Common myeloid progenitor, CD34-positive (primary cell): ENCODE measurements at regions not wholly inside any gene's neighbourhood (a gene's known extent, or its start where the extent isn't known, plus 50 kb on each side); places are given as distances from the start of the nearest gene placed in this dataset.

Experiments
- CTCF ChIA-PET: fragments of 350-600 bp; sonication (Branson Sonifier 250); formaldehyde crosslinking; loops from one replicate; lab custom pipeline; 2021; ENCODE audit warnings: antibody characterized with exemption; lab: Charles Lee
- POLR2A ChIA-PET: fragments of 350-600 bp; sonication (Branson Sonifier 250); formaldehyde crosslinking; loops from one replicate; lab custom pipeline; 2021; ENCODE audit warnings: antibody characterized with exemption; lab: Charles Lee
- DNase-seq, 3 donors: peaks; one replicate each; pipeline versions ENCODE4 v3.0.0 to v3.0.0-alpha.2; 2013
- H3K27ac ChIP-seq, 2 experiments: 1 replicate in 1 of 2; 2 replicates in 1 of 2; pipeline ENCODE4 v1.7.0; 2013; ENCODE audit warnings: inconsistent platforms in 2 of 2, low read length in 2 of 2, mild to moderate bottlenecking in 2 of 2, low read depth in 1 of 2, moderate library complexity in 1 of 2; ENCODE audit not compliant: severe bottlenecking in 2 of 2, insufficient read depth in 1 of 2, poor library complexity in 1 of 2
- H3K27me3 ChIP-seq, 5 experiments: replicated peaks in 2 of 5; 1 replicate in 3 of 5; 2 replicates in 2 of 5; pipeline versions ENCODE4 v1.6.1 to v1.7.0; 2013; ENCODE audit warnings: low read length in 4 of 5, mild to moderate bottlenecking in 2 of 5, moderate library complexity in 2 of 5, inconsistent platforms in 1 of 5; ENCODE audit not compliant: insufficient read depth in 5 of 5, control insufficient read depth in 4 of 5
- H3K36me3 ChIP-seq, 4 experiments: 1 replicate in 2 of 4; 2 replicates in 2 of 4; pipeline versions ENCODE4 v1.6.1 to v1.7.0; 2013; ENCODE audit warnings: low read length in 3 of 4, control low read depth in 1 of 4, mild to moderate bottlenecking in 1 of 4; ENCODE audit not compliant: control insufficient read depth in 4 of 4, insufficient read depth in 4 of 4
- H3K4me1 ChIP-seq, 4 experiments: 1 replicate in 3 of 4; 2 replicates in 1 of 4; pipeline versions ENCODE4 v1.6.1 to v1.7.1; 2013; ENCODE audit warnings: low read length in 3 of 4, mild to moderate bottlenecking in 3 of 4, control low read depth in 1 of 4, inconsistent platforms in 1 of 4, moderate library complexity in 1 of 4; ENCODE audit not compliant: control insufficient read depth in 4 of 4, insufficient read depth in 4 of 4; ENCODE audit errors: control extremely low read depth in 1 of 4
- H3K4me3 ChIP-seq, 7 experiments: 1 replicate in 4 of 7; 2 replicates in 3 of 7; pipeline versions ENCODE4 v1.5.1 to v1.7.0; 2013; ENCODE audit warnings: mild to moderate bottlenecking in 7 of 7, low read length in 6 of 7, moderate library complexity in 6 of 7, inconsistent platforms in 2 of 7, low read depth in 2 of 7, control low read depth in 1 of 7; ENCODE audit not compliant: insufficient read depth in 4 of 7, control insufficient read depth in 1 of 7; ENCODE audit errors: extremely low read depth in 1 of 7
- H3K9me3 ChIP-seq, 5 experiments: 1 replicate in 4 of 5; 2 replicates in 1 of 5; pipeline versions ENCODE4 v1.6.1 to v1.7.1; 2013; ENCODE audit warnings: low read length in 4 of 5, mild to moderate bottlenecking in 2 of 5, inconsistent platforms in 1 of 5, low read depth in 1 of 5, moderate library complexity in 1 of 5; ENCODE audit not compliant: control insufficient read depth in 4 of 5, insufficient read depth in 2 of 5; ENCODE audit errors: control extremely low read depth in 1 of 5
- WGBS: methylation state at CpG from one replicate; pipeline ENCODE4 v1.1.5; 2013; ENCODE audit not compliant: insufficient coverage; 5-methylcytosine and 5-hydroxymethylcytosine counted together

DNA sequence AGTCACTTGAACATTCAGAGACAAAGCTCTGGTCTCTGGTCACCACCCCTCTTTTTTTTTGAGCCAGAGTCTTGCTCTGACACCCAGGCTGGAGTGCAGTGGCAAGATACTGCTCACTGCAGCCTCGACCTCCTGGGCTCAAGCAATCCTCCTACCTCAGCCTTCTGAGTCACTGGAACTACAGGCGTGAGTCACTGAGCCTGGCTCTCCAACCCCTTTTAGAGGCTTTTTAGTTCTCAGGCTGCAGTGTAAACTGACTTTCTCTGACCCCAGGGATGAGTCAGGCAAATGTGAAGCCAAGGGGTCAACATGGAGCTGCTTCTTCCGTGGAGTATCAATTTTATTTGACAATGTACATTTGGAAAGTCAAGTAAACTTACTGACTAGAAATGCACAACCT lies 229.2 kb downstream of the PTTG2 start:
- H3K9me3 ChIP-seq: no peaks in the 10 kb centered on the region
- H3K4me1 ChIP-seq: peaks cover 0 to 9% (median under 1%) of the 10 kb centered on the region in 4 experiments
- H3K27me3 ChIP-seq: no peaks in the 10 kb centered on the region
- POLR2A ChIA-PET: no interaction called here
- DNase-seq: no peak
- CTCF ChIA-PET: no interaction called here
- 96% methylated on average over 2 of the region's 3 CpGs for WGBS
- no peak overlapping the region for H3K27ac ChIP-seq
- H3K36me3 ChIP-seq: no peaks in the 10 kb centered on the region
- H3K4me3 ChIP-seq: no peak overlapping the region

DNA sequence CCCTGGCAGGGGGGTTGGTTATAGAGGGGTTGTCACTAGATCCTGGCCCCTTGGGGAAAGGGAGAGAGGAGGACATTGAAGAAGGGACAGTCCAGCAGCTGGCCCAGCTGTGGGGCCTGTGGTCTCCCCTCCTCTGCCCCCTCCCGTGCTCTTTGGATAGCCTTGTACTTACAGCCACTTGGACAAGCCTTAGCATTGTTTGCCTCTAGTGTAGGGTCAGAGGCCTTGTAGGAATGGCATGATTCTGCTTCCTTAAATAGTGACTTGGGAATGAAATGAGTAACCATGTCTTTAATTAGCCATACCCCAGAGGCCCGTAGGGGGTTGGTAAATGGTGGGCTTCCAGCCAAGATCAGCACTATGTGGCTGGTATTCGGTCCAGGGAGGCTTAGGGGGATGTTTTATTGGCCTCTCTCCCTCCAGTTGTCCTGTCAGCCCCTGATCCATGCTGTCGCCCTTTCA lies 230.6 kb downstream of the PTTG2 start:
- Histone ChIP-seq H3K27me3 (no peaks in the 10 kb centered on the region), H3K4me3 (no peak overlapping the region), H3K9me3 (peaks cover 0 to 4% (median 0%) of the 10 kb centered on the region in 5 experiments), H3K36me3 (no peaks in the 10 kb centered on the region), H3K27ac (no peak overlapping the region), H3K4me1 (peaks cover 0 to 9% (median under 1%) of the 10 kb centered on the region in 4 experiments)
- WGBS: no CpG with 5 or more reads among the region's 4 CpGs
- ChIA-PET POLR2A (no interaction called here), CTCF (no interaction called here)
- DNase-seq: no peak

DNA sequence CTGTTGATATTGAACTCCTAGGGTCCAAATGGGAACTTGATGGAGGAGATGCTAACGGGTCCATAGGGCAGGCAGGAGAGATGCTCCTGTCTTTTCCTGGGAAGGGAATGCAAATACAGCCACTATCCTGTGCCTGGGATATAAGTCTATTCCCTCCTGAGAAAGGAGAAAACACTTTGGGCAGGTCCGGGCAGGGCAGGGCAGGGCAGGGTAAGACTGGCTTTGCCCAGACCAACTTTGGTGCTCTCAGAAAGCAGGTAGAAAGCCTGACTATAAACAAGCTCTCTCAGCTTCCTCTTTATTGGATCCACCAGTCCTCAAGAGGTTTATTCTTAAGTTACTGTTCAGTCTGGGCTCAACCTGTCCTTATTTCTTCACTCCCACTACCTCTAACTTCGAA lies 232.3 kb downstream of the PTTG2 start:
- peaks cover 0 to 4% (median 0%) of the 10 kb centered on the region in 5 experiments for H3K9me3 ChIP-seq
- POLR2A ChIA-PET: no interaction called here
- H3K4me3 ChIP-seq: no peak overlapping the region
- H3K36me3 ChIP-seq: no peaks in the 10 kb centered on the region
- CTCF ChIA-PET: interaction anchor here (3.6 kb wide), 1 partner anchor 12 kb away, joined by 21 read pairs; no protein-coding TSS in a partner anchor
- no peak for DNase-seq
- H3K4me1 ChIP-seq: peaks cover 0 to 9% (median under 1%) of the 10 kb centered on the region in 4 experiments
- H3K27ac ChIP-seq: no peak overlapping the region
- 79% methylated on average over 2 of the region's 3 CpGs for WGBS
- no peaks in the 10 kb centered on the region for H3K27me3 ChIP-seq

DNA sequence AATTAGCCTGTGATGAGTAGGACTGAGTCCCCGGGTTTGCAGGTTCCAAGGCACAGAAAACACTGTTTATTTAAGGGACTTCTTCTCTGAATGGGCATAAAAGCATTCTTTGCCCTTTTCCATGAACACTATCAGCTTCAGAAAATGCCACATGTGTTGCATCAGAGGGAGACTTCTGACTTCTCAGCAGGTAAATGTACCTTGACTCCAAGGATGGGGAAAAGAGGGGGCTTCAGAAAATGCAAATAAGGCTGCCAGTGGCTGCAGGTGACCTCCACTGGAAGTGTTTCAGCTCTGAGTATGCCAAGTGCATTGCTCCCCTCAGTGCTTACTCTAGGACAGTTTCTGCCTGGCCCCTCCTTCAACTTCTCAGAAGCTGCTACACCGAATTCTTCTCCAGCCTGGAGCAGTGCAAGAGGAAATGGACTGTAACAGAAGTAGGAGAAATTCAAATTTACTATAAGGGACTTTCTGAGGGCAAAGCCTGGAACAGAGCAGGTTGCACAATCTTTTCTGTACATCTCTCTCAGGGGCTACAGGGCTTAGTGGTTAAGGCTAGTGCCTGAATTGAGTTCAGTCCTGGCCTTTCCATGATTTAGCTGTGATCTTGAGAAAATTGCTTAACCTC lies 233.2 kb downstream of the PTTG2 start:
- POLR2A ChIA-PET: no interaction called here
- Histone ChIP-seq H3K9me3 (peaks cover 0 to 4% (median 0%) of the 10 kb centered on the region in 5 experiments), H3K36me3 (no peaks in the 10 kb centered on the region), H3K27me3 (no peaks in the 10 kb centered on the region), H3K4me1 (peaks cover 0 to 9% (median under 1%) of the 10 kb centered on the region in 4 experiments), H3K4me3 (no peak overlapping the region), H3K27ac (no peak overlapping the region)
- DNase-seq: no peak
- no CpG with 5 or more reads among the region's 2 CpGs for WGBS
- CTCF ChIA-PET: interaction anchor here (0.9 to 3.6 kb wide), 2 partner anchors 13 to 483 kb away, joined by 3 to 21 read pairs; no protein-coding TSS in a partner anchor

DNA sequence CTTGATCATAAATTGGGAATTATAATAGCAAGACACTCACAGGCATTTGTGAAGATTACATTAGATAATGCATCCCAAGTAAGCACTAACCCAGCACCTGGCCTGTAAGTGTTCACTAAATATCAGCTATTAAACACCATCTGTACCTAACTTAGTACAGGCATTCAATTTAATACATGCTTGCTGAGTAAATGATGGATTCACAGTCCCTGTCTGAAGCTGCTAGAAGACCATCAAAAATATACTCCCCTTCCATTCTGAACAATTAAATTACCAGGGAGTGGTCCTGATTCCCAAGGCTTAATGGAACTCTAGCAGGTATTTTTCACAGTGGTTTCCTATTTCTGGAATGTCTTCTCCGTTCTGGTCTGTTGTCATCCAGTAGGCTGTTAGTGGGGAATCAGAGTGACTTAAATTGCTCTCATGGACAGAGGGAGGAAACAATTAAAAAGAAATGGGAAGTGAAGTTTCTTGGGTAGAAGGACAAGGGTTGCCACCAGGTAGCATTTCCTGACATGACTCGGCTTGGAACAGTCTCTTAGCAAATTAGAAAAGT lies 233.9 kb downstream of the PTTG2 start:
- Histone ChIP-seq H3K4me3 (no peak overlapping the region), H3K4me1 (peaks cover 0 to 9% (median under 1%) of the 10 kb centered on the region in 4 experiments), H3K27ac (no peak overlapping the region), H3K36me3 (no peaks in the 10 kb centered on the region), H3K27me3 (no peaks in the 10 kb centered on the region), H3K9me3 (peaks cover 0 to 4% (median 0%) of the 10 kb centered on the region in 5 experiments)
- WGBS: 11% methylated on average over 2 of the region's 2 CpGs
- no peak for DNase-seq
- POLR2A ChIA-PET: no interaction called here
- CTCF ChIA-PET: interaction anchor here (3.6 kb wide), 1 partner anchor 14 kb away, joined by 21 read pairs; no protein-coding TSS in a partner anchor

DNA sequence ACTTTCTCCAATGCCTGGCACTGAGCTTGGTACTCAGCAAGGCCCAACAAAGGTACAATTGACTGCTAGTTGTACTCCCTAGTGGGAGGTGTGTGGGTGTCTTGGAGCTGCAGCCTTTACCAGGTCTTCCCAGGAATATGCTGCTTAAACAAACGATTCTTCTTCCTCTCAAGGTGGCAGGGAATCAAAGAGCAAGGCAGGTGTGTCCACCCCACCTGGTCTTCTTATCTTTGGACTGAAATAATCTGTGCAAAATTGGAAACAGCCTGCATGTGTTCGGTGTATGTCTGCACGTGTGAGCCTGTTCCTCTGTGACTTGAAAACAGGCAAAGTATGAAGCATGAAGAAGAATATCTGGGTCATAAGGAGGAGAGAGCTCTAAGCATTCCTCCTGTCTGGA lies 235.3 kb downstream of the PTTG2 start:
- ChIA-PET POLR2A (no interaction called here), CTCF (interaction anchor here (0.8 to 3.6 kb wide), 4 partner anchors 9 to 16 kb away, joined by 3 to 21 read pairs (median 4); no protein-coding TSS in a partner anchor)
- no peaks in the 10 kb centered on the region for H3K36me3 ChIP-seq
- H3K4me1 ChIP-seq: peaks cover 0 to 9% (median under 1%) of the 10 kb centered on the region in 4 experiments
- WGBS: 88% methylated on average over 3 of the region's 3 CpGs
- no peak for DNase-seq
- peaks cover 0 to 4% (median 0%) of the 10 kb centered on the region in 5 experiments for H3K9me3 ChIP-seq
- no peak overlapping the region for H3K27ac ChIP-seq
- no peaks in the 10 kb centered on the region for H3K27me3 ChIP-seq
- H3K4me3 ChIP-seq: no peak overlapping the region

DNA sequence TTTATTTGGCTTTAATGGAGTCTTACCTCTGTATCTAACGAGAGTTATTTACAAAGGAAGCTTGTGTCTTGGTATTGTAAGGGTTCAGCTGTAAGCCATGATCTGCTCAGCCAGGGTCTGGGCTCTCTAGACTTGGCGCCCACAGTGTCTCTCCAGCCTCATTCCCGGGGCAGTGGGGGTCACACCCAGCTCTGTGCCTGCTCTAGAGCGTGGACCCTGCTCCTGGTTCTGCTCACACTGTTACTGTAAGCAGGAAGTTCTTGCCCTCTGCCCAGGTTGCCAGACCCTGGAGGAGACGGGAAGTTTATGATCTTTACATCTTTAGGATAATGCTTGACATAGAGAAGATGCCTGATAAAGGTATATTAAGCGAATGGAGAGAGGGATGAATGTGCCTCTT lies 235.7 kb downstream of the PTTG2 start:
- H3K4me1 ChIP-seq: peaks cover 0 to 9% (median under 1%) of the 10 kb centered on the region in 4 experiments
- no peak for DNase-seq
- no peak overlapping the region for H3K27ac ChIP-seq
- ChIA-PET POLR2A (no interaction called here), CTCF (interaction anchor here (0.8 to 1.7 kb wide), 3 partner anchors 8 to 16 kb away, joined by 3 to 4 read pairs (median 3); no protein-coding TSS in a partner anchor)
- H3K9me3 ChIP-seq: peaks cover 0 to 4% (median 0%) of the 10 kb centered on the region in 5 experiments
- no peak overlapping the region for H3K4me3 ChIP-seq
- H3K27me3 ChIP-seq: no peaks in the 10 kb centered on the region
- H3K36me3 ChIP-seq: no peaks in the 10 kb centered on the region
- WGBS: 90% methylated on average over 5 of the region's 6 CpGs
